Activated CD4-positive, alpha-beta T cell treated with anti-CD3 and anti-CD28 coated beads, Interleukin-2, amount 50 U/mL, for 16 hours (primary cell): ENCODE measurements at regions not wholly inside any gene's neighbourhood (a gene's known extent, or its start where the extent isn't known, plus 50 kb on each side); places are given as distances from the start of the nearest gene placed in this dataset.

Source experiments
- DNase-seq: peaks from one replicate; pipeline ENCODE4 v3.0.0-alpha.2; 2020

DNA sequence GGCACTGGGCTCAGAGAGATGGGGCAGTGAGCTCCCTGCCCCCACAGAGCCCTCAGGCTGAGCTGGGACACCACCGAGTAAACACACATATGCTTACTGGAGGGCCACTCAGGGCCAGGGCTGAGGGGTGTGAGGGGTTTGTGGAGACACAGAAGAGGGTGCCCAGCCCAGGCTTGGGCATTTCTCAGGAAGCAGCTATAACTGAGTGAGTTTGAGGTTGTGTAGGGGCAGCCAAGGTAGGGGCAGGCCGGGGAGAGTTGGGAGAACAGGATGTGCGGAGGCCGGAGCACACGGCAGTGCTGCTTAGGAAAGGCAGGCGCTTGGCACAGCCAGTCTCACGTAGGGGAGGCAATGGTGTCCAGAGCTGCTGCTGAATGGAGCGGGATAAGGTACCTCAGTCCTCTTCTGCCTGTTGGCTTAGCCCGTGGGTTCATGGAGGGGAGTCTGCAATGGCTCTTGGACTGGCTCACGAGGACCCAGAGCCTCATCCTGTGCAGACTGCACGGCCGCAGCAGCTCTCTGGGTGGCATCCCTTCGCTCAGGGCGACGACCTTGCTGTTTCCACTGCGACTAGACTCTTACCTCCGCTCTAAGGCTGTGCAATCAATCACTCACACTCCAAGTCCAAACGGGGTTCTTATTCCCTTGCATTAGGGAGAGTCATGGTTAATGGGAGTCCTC is 466.1 kb upstream of the HS6ST1 start:
- no peak for DNase-seq

DNA sequence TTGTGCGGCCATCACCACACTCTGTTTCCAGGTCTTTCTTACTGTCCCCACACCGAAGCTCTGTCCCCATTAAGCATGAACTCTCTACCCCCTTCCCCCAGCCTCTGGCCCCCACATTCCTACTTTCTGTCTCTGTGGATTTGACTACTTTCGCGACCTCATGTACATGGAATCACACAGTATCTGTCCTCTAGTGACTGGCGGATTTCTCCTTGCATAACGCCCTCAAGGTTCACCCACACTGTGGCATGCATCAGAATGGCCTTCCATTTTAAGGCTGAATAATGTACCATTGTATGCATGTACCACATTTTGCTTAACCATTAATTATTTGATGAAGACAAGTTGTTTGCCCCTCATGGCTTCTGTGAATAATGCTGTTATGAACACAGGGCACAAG is 467.6 kb upstream of the HS6ST1 start:
- DNase-seq: no peak

DNA sequence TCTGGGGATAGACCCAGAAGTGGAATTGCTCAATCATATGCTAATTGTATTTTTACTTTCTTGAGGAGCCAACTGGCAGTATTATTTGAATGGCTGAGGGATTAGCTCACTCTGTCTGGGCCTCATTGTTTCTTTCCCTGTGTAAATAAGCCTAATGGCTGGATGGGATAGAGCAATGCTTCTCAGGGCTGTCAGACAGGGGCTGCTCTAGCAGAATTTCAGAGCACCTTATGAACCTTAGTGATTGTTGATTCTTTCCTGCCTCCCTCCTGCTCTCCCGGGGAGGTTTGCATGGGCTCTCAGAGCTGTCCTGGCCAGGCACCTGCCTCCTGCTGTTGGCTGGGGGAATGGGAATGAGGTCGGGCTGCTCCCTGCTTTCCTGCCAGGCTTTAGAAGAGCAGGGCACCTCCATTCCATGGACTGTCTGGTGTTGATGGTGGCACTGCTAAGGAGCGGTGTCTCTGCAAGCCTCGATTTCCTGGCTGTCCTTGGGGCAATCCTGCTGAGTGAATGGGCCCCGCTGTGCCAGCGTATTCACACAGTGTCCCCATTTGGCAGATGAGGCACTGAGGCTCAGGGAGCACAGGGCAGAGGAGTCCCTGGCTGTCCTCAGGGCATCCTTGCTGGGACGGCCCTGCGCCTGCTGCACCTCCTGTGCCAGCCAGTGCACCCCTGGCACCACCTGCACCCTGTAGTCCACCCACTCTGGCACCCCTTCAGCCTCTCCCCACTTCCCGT is 468.2 kb upstream of the HS6ST1 start:
- DNase-seq: no peak

DNA sequence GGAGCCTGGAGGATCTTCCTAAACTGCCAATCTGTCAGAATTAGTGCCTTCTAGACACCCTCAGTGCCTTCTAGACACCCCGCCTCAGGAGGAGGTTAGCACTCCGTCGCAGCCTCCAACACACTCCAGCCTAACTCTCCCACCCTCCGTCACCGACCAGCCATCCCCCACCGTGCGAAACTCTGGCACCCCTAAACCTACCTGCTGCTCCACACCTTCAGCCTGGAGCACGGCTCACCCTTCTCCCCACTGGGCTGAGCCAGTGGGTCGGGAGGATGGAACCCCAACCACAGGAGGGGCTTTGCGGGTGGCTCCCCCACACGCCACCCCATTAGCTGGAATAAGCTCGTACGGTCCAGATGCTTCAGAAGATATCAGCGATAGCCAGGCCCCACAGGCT is 468.9 kb upstream of the HS6ST1 start:
- no peak for DNase-seq

DNA sequence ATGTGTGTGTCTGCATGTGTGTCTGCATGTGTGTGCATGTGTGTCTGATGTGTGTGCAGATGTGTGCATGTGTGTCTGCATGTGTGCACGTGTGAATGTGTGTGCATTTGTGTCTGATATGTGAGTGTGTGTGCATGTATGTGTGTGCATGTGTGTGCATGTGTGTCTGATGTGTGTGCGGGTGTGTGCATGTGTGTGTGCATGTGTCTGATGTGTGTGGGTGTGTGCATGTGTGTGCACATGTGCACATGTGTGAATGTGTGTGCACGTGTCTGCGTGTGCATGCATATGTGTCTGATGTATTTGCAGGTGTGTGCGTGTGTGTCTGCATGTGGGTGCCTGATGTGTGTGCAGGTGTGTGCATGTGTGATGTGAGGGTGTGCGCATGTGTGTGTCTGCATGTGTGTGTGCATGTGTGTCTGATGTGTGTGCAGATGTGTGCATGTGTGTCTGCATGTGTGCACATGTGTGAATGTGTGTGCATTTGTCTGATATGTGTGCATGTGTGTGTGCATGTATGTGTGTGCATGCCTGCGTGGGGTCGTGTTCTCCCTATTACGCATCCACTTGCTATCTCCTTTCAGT is 470.1 kb upstream of the HS6ST1 start:
- no peak for DNase-seq

DNA sequence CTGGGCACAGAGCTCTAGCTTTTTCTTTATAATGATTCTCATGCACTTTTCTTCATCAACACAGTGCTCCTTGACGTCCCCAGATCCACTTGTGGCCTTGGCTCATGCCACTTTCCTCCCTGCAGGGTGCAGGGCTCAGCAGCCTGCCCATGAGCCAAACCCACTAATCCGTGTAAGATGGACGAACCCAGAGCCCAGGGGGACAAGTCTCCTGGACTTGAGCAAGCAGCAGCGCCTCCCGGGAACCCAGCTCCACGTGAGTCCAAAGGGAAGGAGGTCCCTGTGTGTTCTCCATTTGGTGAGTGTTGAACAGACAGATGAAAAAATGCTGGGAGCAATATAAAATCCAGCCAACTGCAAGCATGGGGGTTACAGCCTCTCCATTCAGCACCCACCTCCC is 470.6 kb upstream of the HS6ST1 start:
- no peak for DNase-seq

DNA sequence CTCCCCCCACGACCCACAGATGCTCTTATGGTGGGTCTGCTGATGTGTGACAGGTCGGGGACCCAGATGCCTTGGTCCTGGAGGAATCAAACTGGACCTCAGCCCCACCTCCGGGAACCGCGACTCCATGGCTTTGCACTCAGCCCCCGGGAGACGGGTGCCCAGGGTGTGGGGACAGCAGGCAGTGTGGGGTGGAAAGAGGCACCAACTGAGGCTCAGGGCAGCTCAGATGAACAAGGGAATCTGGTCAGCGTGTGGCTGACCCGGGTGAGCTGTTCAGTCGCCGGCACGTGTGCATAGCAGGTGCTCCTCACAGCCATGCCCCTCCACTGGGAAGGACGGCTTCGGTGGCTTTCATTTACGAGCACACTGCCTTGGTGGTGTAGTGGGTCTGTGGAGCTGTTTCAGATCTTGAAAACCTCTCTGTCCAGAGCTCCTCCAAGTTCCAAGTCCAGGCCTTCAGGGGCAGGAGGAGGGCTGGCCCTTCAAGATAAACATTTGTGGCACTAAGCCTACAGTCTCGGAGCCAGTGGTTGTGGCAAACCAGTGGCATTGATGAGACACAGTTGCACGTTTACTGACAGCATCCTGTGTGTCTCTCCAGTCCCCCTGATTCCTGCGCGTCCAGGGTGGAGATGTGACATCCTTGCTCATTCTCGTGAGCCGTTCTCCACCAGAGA is 471.2 kb upstream of the HS6ST1 start:
- DNase-seq: no peak

DNA sequence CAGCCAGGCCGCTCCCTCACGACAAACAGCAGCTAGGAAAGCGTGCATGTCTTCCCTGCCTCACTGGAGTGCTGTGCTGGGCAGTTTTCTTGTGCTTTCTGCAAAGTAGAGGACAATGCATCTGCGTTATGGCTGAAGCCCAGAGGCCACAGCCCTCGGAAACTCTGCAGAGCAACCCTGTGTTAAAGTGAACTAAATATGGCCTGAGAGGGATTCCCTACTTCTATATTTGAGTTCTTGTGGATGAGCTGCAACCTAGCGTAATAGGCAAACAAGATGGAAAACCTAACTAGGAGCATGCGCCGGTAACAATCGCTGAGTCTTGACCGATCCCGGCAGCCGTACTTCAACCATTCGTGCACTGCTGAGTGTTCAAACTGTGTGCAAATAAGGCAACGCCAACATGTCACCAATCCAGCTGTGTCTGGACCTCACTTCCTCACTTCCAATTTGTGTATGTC is 471.9 kb upstream of the HS6ST1 start:
- DNase-seq: no peak

DNA sequence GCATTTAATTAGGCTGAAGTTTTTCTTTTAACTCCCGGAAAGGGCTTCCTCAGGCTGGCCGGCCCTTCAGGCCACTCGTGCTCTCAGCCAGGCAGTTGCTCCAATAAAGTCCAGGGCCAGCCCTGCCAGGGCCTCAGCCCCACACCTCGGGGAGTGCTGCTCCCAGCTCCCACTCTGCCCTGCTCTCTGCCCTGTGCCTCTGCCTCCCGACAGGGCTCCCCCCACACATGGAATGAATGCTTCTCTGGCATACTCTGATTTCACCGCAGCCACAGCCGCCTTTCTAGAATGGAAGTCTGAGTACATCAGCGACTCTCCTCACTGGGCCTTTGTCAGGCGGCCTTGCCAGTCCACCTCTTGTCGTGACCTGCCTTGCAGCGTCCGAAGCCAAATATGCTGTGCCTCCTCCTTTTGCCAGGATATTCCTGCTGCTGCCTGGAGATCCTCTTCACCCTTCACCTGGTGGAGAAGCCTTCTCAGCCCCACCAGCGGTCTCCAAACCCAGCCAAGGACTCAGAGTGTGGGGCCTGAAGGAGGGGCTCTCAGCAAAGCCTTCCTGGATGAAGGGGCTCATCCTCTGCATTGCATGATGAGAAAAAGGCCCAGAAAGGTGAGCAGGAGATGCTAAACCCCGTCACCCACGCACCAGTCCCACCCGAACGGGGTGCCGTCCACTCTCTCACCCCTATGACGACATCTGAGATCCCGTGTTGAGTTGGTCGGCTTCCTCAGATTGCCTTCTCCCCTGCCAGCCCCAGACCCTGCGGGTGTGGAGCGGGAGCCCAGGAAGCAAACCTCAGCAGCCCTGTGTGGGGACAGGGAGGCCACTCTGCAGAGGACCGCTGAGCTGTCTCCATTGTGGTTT is 472.7 kb upstream of the HS6ST1 start:
- DNase-seq: no peak

DNA sequence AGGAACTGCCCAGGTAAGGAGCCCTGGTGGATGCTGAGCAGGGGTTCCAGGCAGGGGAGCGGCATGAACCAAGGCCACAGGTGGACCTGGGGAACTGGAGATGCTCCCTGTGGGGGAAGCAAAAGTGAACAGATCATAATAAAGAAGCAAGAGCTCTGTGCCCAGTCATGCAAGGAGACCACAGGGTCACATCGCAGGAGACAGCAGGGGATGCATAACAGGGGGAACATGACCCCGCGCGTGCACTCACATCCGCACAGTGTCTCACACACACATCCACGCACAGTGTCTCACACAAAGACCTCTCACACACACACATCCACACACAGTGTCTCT is 473.3 kb upstream of the HS6ST1 start:
- no peak for DNase-seq

DNA sequence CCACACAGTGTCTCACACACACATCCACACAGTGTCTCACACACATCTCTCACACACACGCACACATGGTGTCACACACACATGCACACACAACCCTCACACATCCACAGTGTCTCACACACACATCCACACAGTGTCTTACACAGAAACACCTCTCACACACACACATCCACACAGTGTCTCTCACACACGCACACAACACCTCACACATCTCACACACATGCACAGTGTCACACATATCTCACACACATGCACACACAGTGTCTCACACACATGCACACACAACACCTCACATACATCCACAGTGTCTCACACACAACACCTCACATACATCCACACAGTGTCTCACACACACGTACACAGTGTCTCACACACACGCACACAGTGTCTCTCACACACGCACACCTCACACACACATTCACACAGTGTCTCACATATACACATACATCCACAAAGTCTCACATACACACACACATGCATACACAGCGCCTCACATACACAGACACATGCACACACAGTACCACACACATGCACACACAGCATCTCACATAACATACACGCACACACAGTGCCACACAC is 473.9 kb upstream of the HS6ST1 start:
- DNase-seq: no peak

DNA sequence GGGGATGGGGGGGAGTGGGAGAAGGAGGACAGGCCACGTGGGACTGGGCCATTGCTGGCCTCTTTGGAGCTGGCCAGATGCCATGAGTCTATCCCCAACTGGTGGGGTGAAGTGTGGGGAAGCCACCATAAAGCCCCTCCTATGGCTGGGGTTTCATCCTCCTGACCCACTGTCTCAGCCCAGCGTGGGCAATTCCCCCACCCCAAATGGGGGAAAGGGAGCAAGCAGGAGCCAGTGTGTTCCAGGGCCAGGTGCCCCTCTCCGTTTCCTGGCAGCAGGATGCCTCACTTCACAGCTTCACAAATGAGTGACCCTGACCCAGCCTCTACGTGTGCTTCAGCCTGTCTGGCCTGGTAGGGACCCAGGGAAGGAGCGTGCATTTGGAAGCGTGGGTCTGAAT is 474.7 kb upstream of the HS6ST1 start:
- DNase-seq: no peak

DNA sequence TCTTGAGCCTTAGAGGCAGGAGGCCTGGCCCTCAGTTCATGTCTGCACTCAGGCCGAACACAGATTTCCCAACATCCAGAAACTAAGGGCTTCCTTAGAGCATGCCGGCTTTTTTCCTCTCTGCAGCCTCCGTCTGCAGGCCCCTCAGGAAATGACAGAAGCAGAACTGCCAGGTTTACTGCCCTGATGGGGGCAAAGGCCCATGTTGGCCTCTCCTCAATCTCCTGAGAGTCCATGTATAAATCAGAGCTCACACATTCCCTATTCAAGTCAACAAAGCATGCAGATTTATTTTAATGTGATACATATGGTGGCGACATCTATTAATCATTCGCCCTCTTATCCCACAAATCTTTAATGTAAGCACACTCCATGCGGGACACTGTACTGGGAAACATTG is 475.6 kb upstream of the HS6ST1 start:
- DNase-seq: no peak

DNA sequence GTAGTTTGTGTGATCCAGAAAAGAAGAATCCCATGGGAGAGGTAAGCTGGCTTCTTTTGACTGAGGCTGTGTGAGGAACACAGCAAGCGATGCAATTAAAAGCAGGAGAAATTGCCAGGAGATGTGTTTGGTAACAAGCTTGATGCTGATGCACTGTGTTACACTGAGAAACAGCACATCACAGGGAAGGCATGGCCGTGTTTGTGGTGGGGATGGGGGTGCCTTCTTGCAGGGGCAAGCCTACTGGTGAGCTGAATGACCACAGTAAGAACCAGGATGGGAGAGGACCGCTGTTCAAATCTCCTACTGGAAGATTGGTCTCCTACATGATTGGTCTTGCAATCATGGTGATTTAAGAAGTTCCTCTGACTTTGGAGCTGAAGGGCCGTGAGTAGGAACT is 477.7 kb upstream of the HS6ST1 start:
- DNase-seq: no peak

DNA sequence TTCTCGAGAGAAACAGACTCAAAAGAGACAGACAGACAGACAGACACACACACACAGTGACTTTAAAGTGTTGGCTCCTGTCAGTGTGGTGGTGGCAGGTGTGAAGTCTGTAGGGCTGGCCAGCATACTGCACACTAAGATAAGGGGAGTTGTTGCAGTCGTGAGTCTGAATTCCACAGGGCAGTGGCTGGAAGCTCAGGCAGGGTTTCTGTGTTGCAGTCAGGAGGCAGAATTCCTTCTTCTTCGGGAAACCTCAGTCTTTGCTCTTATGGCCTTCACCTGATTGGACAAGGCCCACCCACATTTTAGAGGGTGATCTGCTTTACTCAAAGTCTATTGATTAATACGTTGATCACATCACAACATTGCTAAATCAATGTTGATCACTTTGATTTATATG is 478.4 kb upstream of the HS6ST1 start:
- no peak for DNase-seq

DNA sequence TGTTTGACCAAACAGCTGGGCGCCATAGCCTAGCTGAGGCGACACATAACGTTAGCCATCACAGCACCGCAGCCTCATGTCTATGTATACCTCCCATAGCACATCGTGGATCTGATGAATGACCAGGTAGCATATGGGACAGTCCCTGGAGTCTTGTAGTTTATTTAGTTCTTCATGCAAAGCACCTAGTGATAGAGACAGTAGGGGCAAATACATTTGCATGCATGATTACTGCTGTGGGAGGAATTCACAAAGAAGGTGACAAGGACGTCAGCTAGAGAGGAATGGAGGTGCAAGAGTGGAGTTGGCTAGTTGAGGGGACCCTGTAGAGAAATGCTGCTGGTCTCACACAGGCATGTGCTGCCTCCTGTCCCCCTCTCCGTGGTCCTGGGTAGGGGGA is 478.9 kb upstream of the HS6ST1 start:
- DNase-seq: no peak

DNA sequence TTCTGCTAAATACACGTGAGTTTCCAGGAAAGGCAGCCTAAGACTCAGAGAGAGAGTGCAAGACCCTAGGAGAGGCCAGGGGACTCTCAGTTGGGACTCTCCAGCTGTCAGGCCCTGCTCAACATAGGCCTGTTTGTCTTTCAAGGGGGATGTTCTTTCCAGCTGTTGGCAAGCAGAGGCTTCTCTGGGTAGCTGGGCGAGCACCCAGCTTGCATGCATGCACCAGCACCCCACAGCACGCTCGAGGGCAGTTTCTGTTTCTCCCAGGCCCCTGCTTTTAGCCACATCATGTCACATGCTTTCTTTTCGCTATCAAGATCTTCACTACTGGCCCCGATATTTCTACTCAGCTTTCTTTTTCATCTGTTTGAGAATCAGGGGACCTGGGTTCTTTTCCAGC is 479.3 kb upstream of the HS6ST1 start:
- DNase-seq: no peak

DNA sequence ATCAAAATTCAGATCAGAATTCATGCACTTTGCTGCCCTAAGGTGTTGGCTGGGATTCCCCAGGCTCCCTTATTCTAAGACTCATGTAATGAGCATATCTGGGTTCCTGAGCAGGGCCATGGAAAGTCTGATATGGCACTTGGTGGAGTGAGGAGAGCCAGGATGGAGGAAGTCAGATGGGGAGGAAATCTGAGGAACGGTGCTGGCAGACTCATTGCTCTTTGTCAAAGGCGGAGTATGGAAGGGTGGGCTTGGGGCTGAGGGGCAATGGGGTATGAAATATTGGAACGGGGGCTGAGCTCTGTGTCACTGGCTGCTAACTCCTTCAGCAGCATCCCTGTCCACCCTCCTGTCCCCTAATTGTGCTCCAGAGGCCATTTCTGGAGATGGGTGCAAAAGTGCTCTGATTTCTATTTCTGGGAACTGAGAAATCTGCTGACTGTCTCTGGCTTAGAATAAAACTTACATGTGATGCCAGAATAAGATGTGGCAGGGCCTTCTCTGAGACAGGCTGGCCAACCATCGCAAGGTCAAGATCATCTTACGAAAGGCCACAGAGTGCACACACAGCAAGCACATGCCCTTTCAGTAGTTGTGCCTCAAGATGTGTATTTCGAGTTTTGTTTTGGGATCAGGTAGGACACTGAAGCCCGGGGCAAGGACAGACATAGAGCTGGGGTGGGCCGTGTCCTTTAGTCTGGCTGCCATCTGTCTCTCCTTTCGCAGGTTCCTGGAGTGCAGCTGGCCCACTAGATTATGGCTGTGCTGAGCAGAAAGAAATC is 480.0 kb upstream of the HS6ST1 start:
- no peak for DNase-seq

DNA sequence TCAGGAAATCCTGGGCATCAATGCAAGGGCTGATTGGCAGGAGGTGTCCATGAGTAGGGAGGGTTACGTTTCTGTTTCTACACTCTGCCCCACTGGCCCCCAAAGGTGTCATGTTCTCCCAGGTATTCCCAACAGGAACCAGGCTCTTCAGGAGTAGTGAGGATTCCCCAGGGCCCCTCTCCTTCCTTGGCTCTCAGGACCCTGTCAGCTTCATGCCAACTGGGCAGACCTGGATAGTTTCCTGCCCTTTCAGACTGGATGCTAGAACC is 480.6 kb upstream of the HS6ST1 start:
- DNase-seq: no peak

DNA sequence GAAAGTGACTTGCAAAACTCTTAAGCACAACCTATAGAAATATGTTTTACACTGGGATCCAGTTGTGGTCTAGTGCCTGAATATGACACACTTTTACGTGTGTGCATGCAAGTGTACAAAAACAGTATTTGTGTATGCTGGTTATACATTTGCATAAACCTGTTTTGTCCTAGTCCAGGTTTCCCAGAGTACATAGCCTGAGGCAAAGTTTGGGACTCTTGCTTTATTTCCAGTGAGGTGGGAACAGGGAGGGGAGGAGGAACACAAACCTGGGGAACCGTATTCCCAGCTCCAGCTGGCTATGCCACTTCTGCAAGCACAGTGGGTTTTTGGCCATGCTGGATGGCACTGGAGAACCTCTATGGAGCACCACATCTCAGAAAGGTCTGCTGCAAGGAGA is 481.1 kb upstream of the HS6ST1 start:
- DNase-seq: no peak

DNA sequence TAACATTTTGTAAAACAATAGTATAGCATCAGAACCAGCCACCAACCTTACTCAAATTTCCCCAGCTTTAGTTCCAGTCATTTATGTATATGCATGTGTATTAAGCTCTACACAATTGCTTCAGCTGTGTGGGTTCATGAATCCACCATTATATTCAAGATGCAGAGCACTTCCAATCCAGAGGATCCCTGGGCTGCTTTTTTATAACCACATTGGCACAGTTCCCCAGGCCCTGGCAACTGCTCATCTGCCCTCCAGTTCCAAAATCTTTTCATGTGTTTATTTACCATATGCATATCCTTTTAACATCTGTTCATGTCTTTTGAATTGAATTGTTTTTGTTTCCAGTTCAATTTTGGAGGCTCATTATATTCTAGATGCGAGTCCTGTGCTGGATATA is 482.9 kb upstream of the HS6ST1 start:
- no peak for DNase-seq

DNA sequence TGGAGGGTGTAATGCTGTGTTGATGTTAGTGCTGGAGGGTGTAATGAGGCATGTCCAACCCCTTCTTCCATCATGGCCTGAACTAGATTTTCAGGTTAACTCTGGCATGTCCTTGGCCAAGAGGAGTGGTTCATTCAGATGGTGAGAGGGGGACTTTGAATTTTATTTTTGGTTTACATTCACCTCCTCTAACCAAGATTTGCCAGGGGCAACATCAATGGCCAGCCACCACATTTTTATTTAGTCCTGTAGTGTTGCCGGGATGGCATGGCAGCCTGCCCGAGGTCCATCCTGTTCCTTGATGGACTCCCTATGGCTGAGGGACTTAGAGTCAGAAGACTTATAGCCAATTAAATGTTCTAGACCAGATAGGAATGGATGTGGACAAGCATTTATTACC is 484.6 kb upstream of the HS6ST1 start:
- DNase-seq: no peak
